ENCODE measurements at regions not wholly inside any gene's neighbourhood (a gene's known extent, or its start where the extent isn't known, plus 50 kb on each side); places are given as distances from the start of the nearest gene placed in this dataset.

DNA sequence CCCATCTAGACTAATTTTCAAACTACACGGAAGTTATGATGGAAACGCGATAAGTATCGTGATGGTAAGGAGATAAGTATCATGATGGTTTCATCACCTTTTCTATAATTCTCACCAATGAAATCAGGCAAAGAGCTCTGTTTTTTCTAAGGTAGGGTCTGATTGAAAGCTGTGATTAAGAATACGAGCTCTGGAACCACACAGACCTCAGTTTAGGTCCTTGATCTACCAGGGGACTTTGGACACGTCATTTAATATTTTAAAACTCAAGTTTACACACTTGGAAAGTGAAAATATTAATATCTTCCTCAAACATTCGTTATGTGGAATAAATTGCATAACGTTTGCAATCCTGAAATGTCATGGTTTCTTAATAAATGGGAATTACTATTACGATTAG lies 538.2 kb upstream of the CELF2 start:
- Histone ChIP-seq H4K20me1 (replicated peaks; ENCODE audit: control insufficient read depth, extremely low read depth, insufficient read depth, low read length) (no peaks in the 10 kb centered on the region), H3K4me2 (ENCODE audit: insufficient read depth, low read length) (no peak overlapping the region), H3K9ac (replicated peaks; ENCODE audit: extremely low read depth, insufficient read depth, low read length) (no peak overlapping the region), H3K9me1 (replicated peaks; ENCODE audit: control insufficient read depth, extremely low read depth, insufficient read depth, low read length) (no peaks in the 10 kb centered on the region), H3K4me1 (ENCODE audit: control insufficient read depth, extremely low read depth, insufficient read depth, low read length) (no peaks in the 10 kb centered on the region), H3K27ac (ENCODE audit: insufficient read depth, low read depth, low read length) (no peak overlapping the region), H3K79me2 (ENCODE audit: control insufficient read depth, insufficient read depth, low read length) (no peaks in the 10 kb centered on the region), H3K27me3 (ENCODE audit: control insufficient read depth in 2 of 2, insufficient read depth in 2 of 2, low read length in 2 of 2) (no peaks in the 10 kb centered on the region), H3K36me3 (ENCODE audit: control insufficient read depth in 2 of 2, extremely low read depth in 1 of 2, insufficient read depth in 2 of 2, low read length in 2 of 2) (no peaks in the 10 kb centered on the region), H2AFZ (ENCODE audit: low read depth, low read length) (no peak overlapping the region), H3K9me3 (replicated peaks; ENCODE audit: control insufficient read depth, insufficient read depth, low read length) (no peaks in the 10 kb centered on the region), H3K4me3 (replicated peaks in 1 of 3; ENCODE audit: insufficient read depth in 1 of 3, low read depth in 1 of 3, low read length in 3 of 3) (no peak overlapping the region)
- TF ChIP-seq POLR2AphosphoS5 (IDR thresholded peaks at IDR 0.05; ENCODE audit: insufficient read depth, low read depth, low read length) (no peak), POLR2A (IDR thresholded peaks at IDR 0.05; ENCODE audit: low read depth, low read length) (no peak), MYC (IDR thresholded peaks at IDR 0.05; ENCODE audit: low read depth, low read length) (no peak), JUN (IDR thresholded peaks at IDR 0.05; ENCODE audit: borderline replicate concordance, insufficient read depth, insufficient read length, low read depth) (no peak), EZH2 (IDR thresholded peaks at IDR 0.05; ENCODE audit: borderline replicate concordance, low read depth, low read length, severe bottlenecking) (no peak), GATA2 (IDR thresholded peaks at IDR 0.05; ENCODE audit: insufficient read depth, insufficient read length, low read depth, low read length) (no peak), FOS (IDR thresholded peaks at IDR 0.05; ENCODE audit: borderline replicate concordance, insufficient read depth, low read length) (no peak)
- TF ChIP-seq, protein P1, sequence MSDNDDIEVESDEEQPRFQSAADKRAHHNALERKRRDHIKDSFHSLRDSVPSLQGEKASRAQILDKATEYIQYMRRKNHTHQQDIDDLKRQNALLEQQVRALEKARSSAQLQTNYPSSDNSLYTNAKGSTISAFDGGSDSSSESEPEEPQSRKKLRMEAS (IDR thresholded peaks at IDR 0.05; ENCODE audit: insufficient read depth, insufficient read length), result no peak
- TF ChIP-seq, protein P2, sequence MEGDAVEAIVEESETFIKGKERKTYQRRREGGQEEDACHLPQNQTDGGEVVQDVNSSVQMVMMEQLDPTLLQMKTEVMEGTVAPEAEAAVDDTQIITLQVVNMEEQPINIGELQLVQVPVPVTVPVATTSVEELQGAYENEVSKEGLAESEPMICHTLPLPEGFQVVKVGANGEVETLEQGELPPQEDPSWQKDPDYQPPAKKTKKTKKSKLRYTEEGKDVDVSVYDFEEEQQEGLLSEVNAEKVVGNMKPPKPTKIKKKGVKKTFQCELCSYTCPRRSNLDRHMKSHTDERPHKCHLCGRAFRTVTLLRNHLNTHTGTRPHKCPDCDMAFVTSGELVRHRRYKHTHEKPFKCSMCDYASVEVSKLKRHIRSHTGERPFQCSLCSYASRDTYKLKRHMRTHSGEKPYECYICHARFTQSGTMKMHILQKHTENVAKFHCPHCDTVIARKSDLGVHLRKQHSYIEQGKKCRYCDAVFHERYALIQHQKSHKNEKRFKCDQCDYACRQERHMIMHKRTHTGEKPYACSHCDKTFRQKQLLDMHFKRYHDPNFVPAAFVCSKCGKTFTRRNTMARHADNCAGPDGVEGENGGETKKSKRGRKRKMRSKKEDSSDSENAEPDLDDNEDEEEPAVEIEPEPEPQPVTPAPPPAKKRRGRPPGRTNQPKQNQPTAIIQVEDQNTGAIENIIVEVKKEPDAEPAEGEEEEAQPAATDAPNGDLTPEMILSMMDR (IDR thresholded peaks at IDR 0.05; ENCODE audit: extremely low read depth in 1 of 2, insufficient read depth in 1 of 2, low read depth in 1 of 2, low read length in 2 of 2), result no peak
- intact Hi-C loops (cut with micrococcal nuclease) (no loop called here), dilution Hi-C loops (cut with MboI; ENCODE audit: extremely low pct_ligation_motif_present, low sequenced_read_pairs) (no loop called here)
- CTCF ChIA-PET, result no interaction called here
- POLR2A ChIA-PET, result no interaction called here
- no TSS peak for BruUV-seq (replicated peaks)
- FAIRE-seq (no peak), DNase-seq (ENCODE audit: low read depth, low spot score) (no peak)

All from endothelial cell of umbilical vein (primary cell).